ENCODE measurements at regions not wholly inside any gene's neighbourhood (a gene's known extent, or its start where the extent isn't known, plus 50 kb on each side); places are given as distances from the start of the nearest gene placed in this dataset.
"Not testable (repeated sequence)": the region's sequence is repeated elsewhere in the genome, so short reads cannot be mapped to it uniquely, and the experiment has no call there.

DNA sequence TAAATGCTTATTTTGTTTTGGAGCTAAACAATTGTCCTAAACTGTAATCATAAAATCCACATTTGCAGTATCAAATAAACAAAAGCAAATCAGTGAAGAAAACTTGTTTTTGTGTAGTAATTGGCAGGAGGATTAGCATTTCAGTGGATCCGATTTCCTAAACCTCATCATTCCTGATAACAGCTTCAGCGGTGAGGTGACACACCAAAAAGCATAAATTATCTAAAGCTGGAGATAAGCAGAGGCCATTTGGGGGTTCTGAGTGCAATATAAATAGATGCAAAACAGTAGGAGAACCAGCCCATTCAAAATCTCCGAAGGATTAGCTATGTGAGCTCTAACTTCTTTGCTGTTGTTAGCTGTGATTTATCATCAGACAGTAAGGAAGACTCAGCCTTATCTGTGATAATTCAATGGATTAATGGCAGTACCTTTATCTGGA lies 235.8 kb downstream of the EPHA7 start:
- H3K4me1 Mint-ChIP-seq: no peaks in the 10 kb centered on the region
- ATAC-seq (no peak), DNase-seq (no peak)
- H3K4me3 Mint-ChIP-seq: no peak overlapping the region
- no peaks in the 10 kb centered on the region for H3K9me3 Mint-ChIP-seq
- no peaks in the 10 kb centered on the region for H3K27me3 Mint-ChIP-seq
- no peak overlapping the region for H3K27ac Mint-ChIP-seq

DNA sequence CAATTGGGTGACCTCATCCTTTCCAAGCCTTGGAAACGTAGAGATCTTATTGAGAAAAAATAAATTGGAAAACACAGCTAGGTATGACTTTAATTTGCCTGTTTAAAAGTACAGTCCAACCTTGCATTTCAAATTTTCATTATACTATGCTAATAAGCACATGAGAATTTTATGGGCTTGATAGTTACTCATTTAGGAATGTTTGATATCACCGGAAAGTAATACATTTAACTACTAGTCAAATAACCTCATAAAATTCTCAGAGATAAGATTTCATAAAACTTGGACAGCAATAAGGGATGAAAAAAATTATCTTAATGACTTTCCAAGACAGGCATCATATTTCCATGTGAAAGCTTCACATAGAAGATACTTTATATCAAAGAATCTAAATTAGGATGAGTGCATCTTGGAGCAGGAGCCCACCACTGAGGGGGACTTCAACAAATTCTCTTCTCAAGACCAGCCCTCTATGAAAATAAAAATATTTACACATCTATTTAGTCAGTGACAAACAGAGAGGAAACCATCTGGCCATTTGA lies 236.3 kb downstream of the EPHA7 start:
- H3K27ac Mint-ChIP-seq: no peak overlapping the region
- H3K9me3 Mint-ChIP-seq: peaks cover 0 to 2% of the 10 kb centered on the region in 2 donors
- no peaks in the 10 kb centered on the region for H3K4me1 Mint-ChIP-seq
- no peak for ATAC-seq
- DNase-seq: no peak
- H3K4me3 Mint-ChIP-seq: no peak overlapping the region
- H3K27me3 Mint-ChIP-seq: no peaks in the 10 kb centered on the region

DNA sequence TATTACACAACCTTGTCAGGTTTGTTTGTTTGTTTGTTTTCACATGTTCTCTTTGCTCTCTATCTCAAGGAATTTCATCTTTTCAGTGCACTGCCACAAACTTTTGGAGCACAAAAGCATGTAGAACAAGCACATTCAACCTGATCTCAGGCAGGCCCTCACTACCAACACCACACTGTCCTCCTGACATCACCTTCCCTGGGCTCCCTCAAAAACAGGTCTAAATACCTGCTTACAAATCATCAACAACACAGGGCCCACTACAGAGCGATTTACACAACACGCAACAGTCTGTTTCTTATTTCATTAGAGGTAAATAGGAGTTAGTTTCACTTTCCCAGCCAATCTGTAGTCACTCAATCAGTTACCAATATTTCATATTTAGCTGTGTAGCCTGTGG lies 241.4 kb downstream of the EPHA7 start:
- no peaks in the 10 kb centered on the region for H3K4me1 Mint-ChIP-seq
- H3K9me3 Mint-ChIP-seq: peaks cover 0 to 12% of the 10 kb centered on the region in 2 donors
- H3K27ac Mint-ChIP-seq: no peak overlapping the region
- DNase-seq: no peak
- ATAC-seq: no peak
- H3K4me3 Mint-ChIP-seq: no peak overlapping the region
- H3K27me3 Mint-ChIP-seq: no peaks in the 10 kb centered on the region

DNA sequence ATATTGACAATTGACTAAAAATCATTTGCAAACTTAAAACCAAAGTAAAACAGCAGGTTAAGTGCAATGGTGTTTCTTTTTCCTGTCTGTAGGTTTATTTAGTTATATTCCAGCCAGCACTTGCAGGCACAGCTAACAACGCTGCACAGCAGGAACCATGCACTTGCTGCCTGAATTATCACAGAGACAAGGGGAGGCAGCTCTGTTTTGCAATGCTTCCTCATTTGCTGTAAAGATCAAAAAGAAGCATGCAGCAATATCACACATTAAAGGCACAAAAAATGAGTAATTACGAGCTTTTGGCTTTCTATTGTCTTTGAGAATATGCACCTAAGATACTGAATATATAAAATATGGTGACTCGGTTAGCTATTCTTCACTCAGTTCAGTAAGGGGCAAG lies 241.9 kb downstream of the EPHA7 start:
- no peaks in the 10 kb centered on the region for H3K4me1 Mint-ChIP-seq
- H3K4me3 Mint-ChIP-seq: no peak overlapping the region

DNA sequence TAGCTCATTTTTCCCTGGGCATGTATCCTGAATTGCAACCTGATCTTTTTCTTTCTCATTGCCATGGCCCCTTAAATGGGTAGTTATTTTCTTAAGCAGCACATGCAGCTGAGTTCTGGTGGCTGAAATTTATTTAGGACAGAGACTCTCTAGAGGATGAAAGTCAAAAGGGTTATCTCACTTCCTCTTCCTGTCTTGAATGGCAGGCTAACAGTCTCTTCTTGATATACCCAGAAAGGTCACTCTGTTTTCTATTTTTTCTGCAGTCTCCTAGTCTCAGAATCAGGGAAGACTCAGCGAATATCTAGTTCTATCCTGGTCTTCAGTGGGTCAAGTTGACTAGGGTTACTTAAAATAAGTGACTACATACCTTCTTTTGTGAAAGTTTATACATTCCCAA lies 243.3 kb downstream of the EPHA7 start:
- DNase-seq (no peak), ATAC-seq (no peak)
- Mint-ChIP-seq H3K27me3 (no peaks in the 10 kb centered on the region), H3K4me1 (no peaks in the 10 kb centered on the region), H3K4me3 (no peak overlapping the region), H3K9me3 (peaks cover 0 to 12% of the 10 kb centered on the region in 2 donors), H3K27ac (no peak overlapping the region)

More for the DNA sequence above, 241.9 kb downstream of the EPHA7 start:
- ATAC-seq (no peak), DNase-seq (no peak)
- Mint-ChIP-seq H3K27ac (no peak overlapping the region), H3K27me3 (no peaks in the 10 kb centered on the region), H3K9me3 (peaks cover 0 to 12% of the 10 kb centered on the region in 2 donors)

DNA sequence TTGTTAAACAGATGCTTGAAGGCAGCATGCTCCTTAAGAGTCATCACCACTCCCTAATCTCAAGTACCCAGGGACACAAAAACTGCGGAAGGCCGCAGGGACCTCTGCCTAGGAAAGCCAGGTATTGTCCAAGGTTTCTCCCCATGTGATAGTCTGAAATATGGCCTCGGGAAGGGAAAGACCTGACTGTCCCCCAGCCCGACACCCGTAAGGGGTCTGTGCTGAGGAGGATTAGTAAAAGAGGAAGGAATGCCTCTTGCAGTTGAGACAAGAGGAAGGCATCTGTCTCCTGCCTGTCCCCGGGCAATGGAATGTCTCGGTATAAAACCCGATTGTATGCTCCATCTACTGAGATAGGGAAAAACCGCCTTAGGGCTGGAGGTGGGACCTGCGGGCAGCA lies 245.8 kb downstream of the EPHA7 start:
- not testable (repeated sequence) for H3K4me3 Mint-ChIP-seq, H3K27me3 Mint-ChIP-seq, H3K4me1 Mint-ChIP-seq, ATAC-seq, DNase-seq, H3K27ac Mint-ChIP-seq
- peaks cover 0 to 12% of the 10 kb centered on the region in 2 donors for H3K9me3 Mint-ChIP-seq

DNA sequence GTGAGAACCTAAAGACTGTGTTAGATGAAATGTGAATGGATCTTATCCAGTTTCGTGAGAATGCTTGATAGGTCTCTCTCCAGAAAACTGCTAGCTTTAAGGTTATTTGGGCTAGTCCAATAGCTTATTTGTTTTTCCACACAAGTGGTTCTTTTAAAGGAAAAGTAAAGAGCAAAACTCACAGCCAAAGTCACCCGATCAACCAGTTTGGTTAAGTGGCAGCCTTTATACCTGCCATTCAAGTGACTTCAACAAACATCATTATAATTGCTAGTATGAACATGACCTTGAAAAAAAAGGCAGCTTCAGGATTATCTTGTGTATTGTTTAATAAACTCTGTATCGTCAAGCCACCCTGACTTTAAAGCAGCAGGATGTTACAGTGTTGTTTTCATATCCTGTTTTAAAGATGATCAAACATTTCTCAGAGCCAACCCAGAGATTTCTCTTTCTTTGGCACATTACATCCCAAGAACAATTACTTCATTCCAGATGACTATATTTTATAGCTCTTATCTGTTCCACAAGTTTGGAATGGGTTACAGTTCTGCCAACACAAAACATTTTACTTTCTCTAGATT lies 253.4 kb downstream of the EPHA7 start:
- no peak overlapping the region for H3K4me3 Mint-ChIP-seq
- H3K27me3 Mint-ChIP-seq: no peaks in the 10 kb centered on the region
- no peak overlapping the region for H3K27ac Mint-ChIP-seq
- no peak for DNase-seq
- H3K9me3 Mint-ChIP-seq: no peaks in the 10 kb centered on the region
- no peaks in the 10 kb centered on the region for H3K4me1 Mint-ChIP-seq
- no peak for ATAC-seq

DNA sequence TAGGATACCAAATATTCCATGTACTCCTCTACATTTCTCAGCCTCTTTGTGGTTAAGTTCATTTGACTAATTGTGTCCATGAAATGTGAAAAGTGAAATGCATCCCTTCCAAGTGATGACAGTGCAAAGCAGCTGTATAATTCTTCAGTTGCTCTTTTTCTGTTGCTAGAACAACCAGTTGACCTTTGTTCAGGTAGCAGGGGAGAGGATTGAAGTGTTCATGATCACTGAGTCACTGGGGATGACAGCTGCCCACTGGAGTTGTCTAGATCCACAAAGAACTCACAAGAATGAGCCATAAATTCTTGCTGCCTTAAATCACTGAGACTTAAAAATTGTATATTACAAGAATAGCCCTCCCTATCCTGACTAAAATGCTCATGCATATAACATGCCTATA lies 254.6 kb downstream of the EPHA7 start:
- Mint-ChIP-seq H3K27ac (no peak overlapping the region), H3K4me1 (no peaks in the 10 kb centered on the region), H3K4me3 (no peak overlapping the region), H3K9me3 (no peaks in the 10 kb centered on the region), H3K27me3 (no peaks in the 10 kb centered on the region)
- no peak for ATAC-seq
- no peak for DNase-seq

DNA sequence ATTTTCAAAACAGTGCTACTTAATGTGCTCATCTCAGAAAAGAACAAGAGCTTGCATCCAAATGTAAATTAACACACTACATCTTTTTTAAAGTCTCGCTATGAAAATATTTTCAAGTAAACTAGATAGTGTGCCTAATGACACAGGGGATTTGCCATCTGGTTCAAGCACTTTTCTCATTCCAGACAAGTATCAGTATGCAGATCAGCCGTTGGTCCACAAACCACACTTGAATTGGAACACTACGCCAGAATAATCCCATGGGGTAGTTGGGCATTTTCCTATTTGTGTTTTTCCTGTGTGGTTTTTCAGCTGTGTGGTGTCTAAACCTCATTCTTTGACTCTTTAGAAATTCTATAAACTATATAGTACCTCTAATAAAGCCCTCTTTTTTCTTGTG lies 256.2 kb downstream of the EPHA7 start:
- Mint-ChIP-seq H3K4me3 (no peak overlapping the region), H3K4me1 (no peaks in the 10 kb centered on the region), H3K9me3 (no peaks in the 10 kb centered on the region), H3K27me3 (no peaks in the 10 kb centered on the region), H3K27ac (no peak overlapping the region)
- ATAC-seq: no peak
- DNase-seq: no peak

DNA sequence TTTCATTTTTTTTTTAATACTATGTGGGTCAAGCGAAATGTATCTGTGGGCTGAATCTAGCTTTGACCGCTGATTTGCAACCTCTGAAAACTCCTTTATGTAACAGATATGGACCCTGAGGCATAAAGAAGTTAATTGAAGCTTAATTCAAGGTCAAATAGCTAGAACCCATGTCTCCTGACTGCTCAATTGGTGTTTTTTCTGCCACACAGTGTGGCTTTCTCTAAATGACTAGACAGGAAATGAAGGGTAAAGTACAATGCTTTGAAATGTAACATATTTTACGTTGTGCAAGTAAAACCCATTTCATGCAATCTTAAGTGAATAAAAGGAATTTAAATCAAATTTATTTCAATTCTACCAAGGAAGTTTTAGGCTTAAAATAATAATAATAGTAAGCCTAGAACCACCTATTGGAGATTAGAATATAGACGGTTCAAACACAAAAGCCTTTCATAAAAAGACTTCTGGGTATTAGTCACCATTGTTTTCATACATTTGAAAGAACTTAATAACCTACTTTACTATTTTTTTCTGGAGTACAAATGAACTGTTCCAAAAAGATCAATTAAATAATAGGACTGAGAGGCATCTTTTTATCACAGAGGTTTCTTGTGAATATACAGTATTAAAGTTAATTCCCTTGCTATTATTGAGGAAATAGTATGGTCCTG lies 279.8 kb downstream of the EPHA7 start:
- H3K9me3 Mint-ChIP-seq: peaks cover 0 to 6% of the 10 kb centered on the region in 2 donors
- ATAC-seq: no peak
- H3K27me3 Mint-ChIP-seq: no peaks in the 10 kb centered on the region
- H3K4me3 Mint-ChIP-seq: no peak overlapping the region
- H3K27ac Mint-ChIP-seq: no peak overlapping the region
- DNase-seq: no peak
- H3K4me1 Mint-ChIP-seq: no peaks in the 10 kb centered on the region

DNA sequence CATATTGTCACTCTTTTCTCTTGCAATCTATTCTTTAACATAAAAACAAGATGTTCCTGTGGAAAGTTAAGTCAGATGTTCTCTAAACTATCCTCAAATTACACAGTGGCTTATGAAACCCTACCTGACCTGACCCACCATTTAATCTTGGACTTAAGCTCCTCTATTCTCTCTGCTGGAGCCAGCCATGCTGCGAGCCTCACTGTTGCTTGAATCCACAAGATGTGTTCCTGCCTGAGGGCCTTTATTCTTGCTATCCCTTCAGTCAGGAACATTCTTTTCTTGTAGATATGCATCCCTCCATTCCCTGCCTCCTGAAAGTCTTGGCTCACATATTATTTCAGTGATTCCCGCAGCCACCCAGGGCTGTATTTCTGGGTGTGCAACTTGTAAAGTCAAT lies 283.2 kb downstream of the EPHA7 start:
- no peak for ATAC-seq
- peaks cover 0 to 6% of the 10 kb centered on the region in 2 donors for H3K9me3 Mint-ChIP-seq
- no peaks in the 10 kb centered on the region for H3K4me1 Mint-ChIP-seq
- H3K4me3 Mint-ChIP-seq: no peak overlapping the region
- DNase-seq: no peak
- H3K27me3 Mint-ChIP-seq: no peaks in the 10 kb centered on the region
- H3K27ac Mint-ChIP-seq: no peak overlapping the region

DNA sequence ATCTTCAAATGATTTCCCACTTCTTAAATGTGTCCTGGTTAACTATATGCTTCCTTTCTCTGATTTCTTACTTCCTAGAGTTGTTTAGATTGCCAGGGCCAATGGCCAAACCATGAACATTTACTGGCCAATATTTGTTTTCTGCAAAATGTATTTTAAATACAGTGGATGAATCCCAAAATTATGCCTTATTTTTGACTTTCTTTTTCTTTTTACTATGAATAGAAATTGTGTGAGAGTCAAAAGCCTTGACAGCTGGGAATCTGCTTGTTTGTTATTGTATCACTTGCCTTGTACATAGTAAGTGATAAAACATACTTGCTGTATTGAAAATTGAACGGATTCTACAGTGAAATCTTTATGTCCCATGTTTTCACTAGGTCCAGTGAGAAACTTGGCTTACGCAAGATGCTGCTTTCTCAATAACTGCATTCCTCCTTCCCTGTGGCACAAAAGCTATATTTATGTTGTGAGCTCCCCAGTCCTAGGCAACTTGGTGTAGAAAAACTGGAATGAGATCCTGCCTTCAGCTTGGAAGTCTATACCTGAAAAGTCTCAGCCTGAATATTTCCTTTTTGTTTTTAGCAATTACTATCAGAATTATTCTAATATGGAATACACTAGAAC lies 295.2 kb downstream of the EPHA7 start:
- DNase-seq (no peak), ATAC-seq (no peak)
- Mint-ChIP-seq H3K4me1 (no peaks in the 10 kb centered on the region), H3K27me3 (no peaks in the 10 kb centered on the region), H3K27ac (no peak overlapping the region), H3K4me3 (no peak overlapping the region), H3K9me3 (peaks cover 4 to 17% of the 10 kb centered on the region in 2 donors)

DNA sequence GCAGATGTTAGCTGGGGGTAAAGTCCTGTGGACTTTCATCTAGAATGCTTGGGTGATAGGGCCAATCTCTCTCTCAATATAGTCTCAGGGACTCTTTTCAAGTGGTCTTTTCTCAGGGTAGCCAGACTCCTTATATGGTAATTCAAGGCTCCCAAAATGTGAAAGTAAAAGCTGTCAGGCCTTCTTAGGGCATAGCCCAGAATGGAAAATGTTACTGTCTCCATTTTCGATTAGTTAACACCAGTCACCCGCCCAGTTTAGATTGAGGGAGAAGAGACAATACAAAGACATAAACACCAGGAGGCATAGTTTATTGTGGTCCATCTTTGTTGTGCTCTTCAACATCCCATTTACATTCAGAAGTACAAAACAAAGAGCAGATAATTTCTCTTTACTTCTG lies 295.8 kb downstream of the EPHA7 start:
- H3K4me3 Mint-ChIP-seq: no peak overlapping the region
- H3K9me3 Mint-ChIP-seq: peaks cover 0 to 15% of the 10 kb centered on the region in 2 donors
- H3K27me3 Mint-ChIP-seq: no peaks in the 10 kb centered on the region
- no peak for DNase-seq
- H3K27ac Mint-ChIP-seq: no peak overlapping the region
- no peaks in the 10 kb centered on the region for H3K4me1 Mint-ChIP-seq
- ATAC-seq: no peak

DNA sequence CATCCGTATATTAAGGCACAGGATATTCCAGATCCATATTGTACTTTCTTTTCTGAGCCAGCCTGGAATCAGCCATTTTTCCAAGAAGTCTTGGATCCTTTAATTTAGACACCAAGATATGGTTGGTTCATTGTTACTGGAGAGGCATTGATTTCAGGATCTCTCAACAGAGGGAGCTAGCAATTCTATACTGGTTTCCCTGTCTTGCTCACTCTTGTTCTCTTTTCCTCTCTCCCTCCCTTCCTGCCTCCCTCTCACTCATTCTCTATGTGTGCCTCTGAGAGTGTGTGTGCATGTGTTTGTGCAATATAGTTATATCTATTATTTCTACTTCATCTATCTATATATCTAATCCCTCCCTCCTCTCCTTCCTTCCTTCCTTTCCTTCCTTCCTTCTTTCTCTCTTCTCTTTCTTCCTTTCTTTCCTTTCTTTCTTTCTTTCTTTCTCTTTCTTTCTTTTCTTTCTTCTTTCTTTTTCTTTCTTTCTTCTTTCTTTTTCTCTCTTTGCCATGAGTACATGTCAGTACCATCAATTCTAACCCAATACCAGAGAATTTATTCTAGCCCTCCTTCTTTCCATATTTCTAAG lies 299.1 kb downstream of the EPHA7 start:
- no peaks in the 10 kb centered on the region for H3K27me3 Mint-ChIP-seq
- H3K4me1 Mint-ChIP-seq: no peaks in the 10 kb centered on the region
- H3K4me3 Mint-ChIP-seq: no peak overlapping the region
- H3K9me3 Mint-ChIP-seq: peaks cover 0 to 4% of the 10 kb centered on the region in 2 donors
- H3K27ac Mint-ChIP-seq: no peak overlapping the region
- DNase-seq (no peak), ATAC-seq (no peak)

DNA sequence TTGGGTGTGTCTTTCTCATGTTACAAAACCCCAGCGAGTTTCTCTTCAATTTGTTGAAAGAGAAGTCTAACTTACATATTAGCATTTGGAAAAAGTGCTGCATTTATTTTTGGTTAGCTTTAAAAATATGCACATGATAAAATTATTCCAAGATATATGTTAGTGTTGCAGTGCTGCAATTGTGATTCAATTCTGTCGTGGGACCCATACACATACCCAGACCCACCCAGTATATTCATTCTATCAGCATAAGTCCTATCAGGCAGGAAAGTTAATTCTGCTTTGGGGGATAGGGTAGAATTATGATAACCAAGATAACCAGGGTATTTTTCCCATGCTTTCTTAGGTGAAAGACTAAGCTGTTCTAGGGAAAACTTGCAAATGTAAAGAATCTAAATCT lies 313.5 kb downstream of the EPHA7 start:
- Mint-ChIP-seq H3K9me3 (peaks cover 5 to 7% of the 10 kb centered on the region in 2 donors), H3K27ac (no peak overlapping the region), H3K4me3 (no peak overlapping the region), H3K27me3 (no peaks in the 10 kb centered on the region), H3K4me1 (no peaks in the 10 kb centered on the region)
- ATAC-seq (no peak), DNase-seq (no peak)

DNA sequence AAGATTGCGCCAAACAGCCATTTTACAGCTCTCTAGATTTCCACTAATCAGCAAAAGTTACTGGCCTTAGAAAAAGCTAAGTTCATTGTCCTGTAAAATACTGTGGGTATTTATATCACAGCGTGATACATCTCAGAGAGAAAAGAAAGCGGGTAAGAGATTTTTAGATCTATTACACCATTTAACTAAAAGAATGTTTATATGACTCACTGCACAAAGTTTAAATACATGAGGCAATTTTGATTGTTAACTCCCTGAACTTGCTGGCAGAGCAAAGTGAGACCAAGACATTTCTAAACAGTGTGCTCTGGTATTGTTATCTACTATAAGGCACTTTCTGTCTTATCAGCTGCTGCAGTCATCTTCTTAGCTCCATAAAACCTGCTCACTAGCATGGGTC lies 314.3 kb downstream of the EPHA7 start:
- DNase-seq: no peak
- H3K9me3 Mint-ChIP-seq: peaks cover 9 to 12% of the 10 kb centered on the region in 2 donors
- H3K4me1 Mint-ChIP-seq: no peaks in the 10 kb centered on the region
- no peak overlapping the region for H3K4me3 Mint-ChIP-seq
- no peak overlapping the region for H3K27ac Mint-ChIP-seq
- ATAC-seq: no peak
- H3K27me3 Mint-ChIP-seq: no peaks in the 10 kb centered on the region

Data from stimulated activated naive CD8-positive, alpha-beta T cell treated with anti-CD3 and anti-CD28 coated beads, Interleukin-15, amount 100 ng/mL, for 72 hours (primary cell).